ENCODE measurements at regions not wholly inside any gene's neighbourhood (a gene's known extent, or its start where the extent isn't known, plus 50 kb on each side); places are given as distances from the start of the nearest gene placed in this dataset.

- no peak for DNase-seq (ENCODE audit: low spot score)
Observed at GRCh38 chrX:147832707-147833348, 78.9 kb upstream of the FMR1 start.

DNA sequence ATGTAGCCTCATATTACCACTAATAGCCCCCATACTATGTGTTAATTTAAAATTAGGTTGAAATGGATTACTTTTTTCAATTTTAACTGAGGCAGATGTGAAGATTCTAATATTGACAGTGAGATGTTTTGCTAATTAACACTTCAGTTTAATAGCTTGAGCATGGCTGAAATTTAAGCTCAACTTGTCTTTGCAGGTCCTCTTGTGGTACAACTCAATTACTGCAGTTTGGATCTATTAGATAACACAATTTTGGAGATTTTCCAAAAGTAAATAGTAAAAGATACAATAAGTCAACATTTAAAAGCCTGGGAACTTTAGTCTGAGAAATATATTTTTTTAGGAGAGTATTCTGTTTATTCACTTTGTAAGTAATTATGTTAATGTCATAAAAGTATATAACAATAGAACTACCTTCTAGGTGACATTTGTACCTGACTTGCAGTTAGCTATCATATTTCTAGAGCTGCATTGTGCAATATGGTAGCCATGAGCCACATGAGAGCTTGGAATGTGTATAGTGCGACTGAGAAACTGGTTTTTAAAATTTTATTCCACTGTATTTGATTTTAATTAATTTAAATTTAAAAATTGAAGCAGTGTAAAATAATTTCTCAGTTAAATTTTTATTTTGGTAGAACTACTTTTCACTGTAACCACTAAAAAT is 73.1 kb upstream of the FMR1 start:
- no peak for DNase-seq (ENCODE audit: low spot score)

DNA sequence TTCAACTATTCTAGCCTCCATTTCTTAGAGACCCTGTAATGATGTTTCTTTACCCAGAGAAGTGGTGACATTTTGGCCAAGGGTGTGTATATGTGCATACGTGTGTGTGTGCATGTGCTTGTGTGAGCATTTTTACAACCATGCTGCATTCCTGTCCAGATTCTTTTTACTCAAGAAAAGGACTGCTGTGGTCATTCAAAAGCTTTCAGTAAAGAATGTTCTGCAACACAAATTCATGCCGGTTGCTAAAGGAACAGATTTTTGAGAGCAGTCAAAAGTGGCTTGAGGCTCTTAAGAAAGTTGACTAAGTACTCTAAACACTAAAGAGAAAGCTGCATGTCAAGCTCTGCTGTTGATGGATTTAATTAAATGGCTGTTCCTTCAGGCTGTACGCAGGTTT is 65.0 kb upstream of the FMR1 start:
- no peak for DNase-seq (ENCODE audit: low spot score)

DNA sequence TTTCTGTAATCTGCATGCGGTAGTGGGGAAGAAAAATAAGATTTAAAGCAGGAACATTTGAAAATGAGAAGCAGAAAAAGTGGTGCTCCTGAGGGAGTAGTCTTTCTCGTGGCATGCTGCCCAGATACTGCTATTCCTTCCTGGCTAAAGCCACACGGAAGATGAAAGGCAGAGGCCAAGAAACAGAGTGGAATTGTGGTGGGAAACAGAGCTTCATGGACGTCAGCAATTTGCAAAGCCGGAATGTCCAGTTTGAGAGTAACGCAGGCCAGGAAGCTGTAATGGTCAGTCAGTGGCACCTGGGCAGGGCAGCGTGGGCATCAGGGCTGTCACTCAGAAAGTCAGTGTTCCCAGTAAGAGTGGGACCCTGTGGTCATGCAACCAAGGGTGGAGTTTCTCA is 63.7 kb upstream of the FMR1 start:
- no peak for DNase-seq (ENCODE audit: low spot score)

DNA sequence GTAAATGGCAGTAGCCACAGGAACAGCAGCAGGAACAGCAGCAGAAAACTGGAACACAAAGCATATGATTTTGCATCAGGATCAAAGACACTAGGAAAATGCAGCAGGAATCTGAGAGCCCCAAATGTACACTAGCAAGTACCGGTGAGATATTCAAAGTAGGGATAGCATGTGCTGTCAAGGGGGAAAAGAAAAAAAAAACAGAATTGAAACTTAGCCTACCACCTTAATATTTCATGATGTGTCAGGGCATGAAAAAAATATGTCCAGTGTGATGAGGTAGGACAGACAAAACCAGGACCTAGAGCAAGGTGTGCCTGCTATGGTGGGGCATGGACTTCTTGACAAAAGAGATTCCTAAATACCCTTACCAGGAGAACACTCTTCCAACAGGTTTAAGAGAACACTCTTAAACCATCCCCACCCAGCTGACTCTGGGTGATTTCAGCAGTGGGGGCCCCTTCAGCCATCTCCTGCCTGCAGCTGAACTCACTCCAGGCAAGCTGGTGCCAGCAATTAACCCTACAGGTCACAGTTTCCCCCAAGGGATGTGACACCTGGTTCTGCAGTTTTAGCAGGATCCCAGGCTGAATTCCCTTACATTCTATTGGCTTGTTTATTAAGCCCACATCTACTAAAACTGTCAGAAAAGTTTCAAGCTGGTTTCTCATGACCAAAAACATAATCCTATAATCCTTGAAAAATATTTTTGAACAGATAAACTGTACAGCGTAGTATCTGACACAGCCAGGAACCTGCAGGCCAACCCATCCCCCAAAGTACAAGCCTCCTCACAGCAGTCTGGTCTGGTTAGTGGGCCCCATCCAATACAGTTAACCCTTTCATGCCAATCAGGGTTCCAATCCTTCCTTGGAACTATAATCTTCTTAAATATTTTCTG is 62.9 kb upstream of the FMR1 start:
- DNase-seq (ENCODE audit: low spot score) = no peak

- DNase-seq (ENCODE audit: low spot score) = no peak
Observed at GRCh38 chrX:147850875-147851274, 60.8 kb upstream of the FMR1 start.

DNA sequence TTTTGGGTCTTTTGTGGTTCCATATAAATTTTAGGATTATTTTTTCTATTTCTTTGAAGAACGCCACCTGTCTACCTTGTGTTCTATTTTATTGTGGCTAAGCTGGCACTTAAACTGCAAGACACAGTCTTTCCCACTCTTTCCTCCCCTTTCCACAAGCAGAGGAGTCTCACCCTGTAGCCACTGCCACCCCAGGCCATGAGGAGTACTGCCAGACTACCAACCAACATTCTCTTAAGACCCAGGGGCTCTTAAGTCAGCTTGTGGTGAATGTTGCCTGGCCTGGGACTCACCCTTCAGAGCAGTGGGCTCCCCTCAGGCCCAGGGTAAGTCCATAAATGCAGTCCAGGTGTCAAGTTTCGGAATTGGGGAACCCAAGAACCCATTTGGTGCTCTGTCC is 58.0 kb upstream of the FMR1 start:
- no peak for DNase-seq (ENCODE audit: low spot score)

DNA sequence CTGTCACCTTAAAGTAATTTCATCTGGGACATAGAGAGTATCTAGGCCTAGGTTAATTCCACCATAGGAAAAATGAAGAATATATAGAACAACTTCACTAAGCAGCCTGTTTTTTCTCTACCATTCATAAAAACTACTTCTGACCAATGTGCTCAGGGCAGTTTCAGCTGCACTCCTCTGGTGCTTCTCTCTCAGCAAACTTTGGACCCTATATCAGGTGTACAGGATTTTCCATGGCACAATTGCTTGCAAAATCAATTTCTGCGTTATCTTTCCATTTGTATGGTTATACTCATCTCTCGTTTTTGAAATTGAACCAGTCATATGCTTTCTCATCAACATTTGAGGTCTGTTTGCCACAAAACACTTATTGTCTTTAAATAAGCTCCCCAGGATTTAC is 52.1 kb upstream of the FMR1 start:
- no peak for DNase-seq (ENCODE audit: low spot score)

Measured in H4 (cell line).